B cell (primary cell): ENCODE measurements at regions not wholly inside any gene's neighbourhood (a gene's known extent, or its start where the extent isn't known, plus 50 kb on each side); places are given as distances from the start of the nearest gene placed in this dataset.

Experiments used
- ATAC-seq: fragments of 200-7000 bp; cut with Tn5 transposase; one replicate; pipeline ENCODE4 v1.10.0; 2021; ENCODE audit warnings: low read depth, mild to moderate bottlenecking, moderate number of reproducible peaks, moderate library complexity
- CTCF ChIA-PET: fragments of 350-600 bp; sonication (Branson Sonifier 250); formaldehyde crosslinking; loops from one replicate; lab custom pipeline; 2021; ENCODE audit warnings: antibody characterized with exemption, inconsistent platforms; lab: Charles Lee
- POLR2A ChIA-PET: fragments of 350-600 bp; sonication (Branson Sonifier 250); formaldehyde crosslinking; loops from one replicate; lab custom pipeline; 2021; ENCODE audit warnings: antibody characterized with exemption; lab: Charles Lee
- DNase-seq: peaks from one replicate; pipeline ENCODE4 v3.0.0; 2013
- H2AFZ ChIP-seq: 2 replicates; pipeline ENCODE4 v1.6.1; 2012; ENCODE audit warnings: mild to moderate bottlenecking, low read depth, low read length; ENCODE audit not compliant: insufficient read depth, poor library complexity, severe bottlenecking
- H3K27ac ChIP-seq, 2 donors: 1 replicate in 1 of 2; 2 replicates in 1 of 2; pipeline ENCODE4 v1.5.1; 2012 to 2013; ENCODE audit warnings: low read length in 2 of 2, mild to moderate bottlenecking in 2 of 2, moderate library complexity in 1 of 2
- H3K27me3 ChIP-seq, 4 experiments: fragments of 200-600 bp in 1 of 4; sonication (generic) in 1 of 4; replicated peaks in 1 of 4; 1 replicate in 2 of 4; 2 replicates in 2 of 4; pipeline versions ENCODE4 v1.6.1 to v1.7.0; 2013 to 2016; ENCODE audit warnings: low read length in 3 of 4, mild to moderate bottlenecking in 2 of 4, mixed read lengths in 1 of 4, moderate library complexity in 1 of 4; ENCODE audit not compliant: insufficient read depth in 4 of 4, control insufficient read depth in 3 of 4; ENCODE audit errors: control extremely low read depth in 1 of 4
- H3K36me3 ChIP-seq, 2 experiments: replicated peaks in 1 of 2; 1 replicate in 1 of 2; 2 replicates in 1 of 2; pipeline versions ENCODE4 v1.6.1 to v1.7.1; 2013; ENCODE audit warnings: low read length in 1 of 2; ENCODE audit not compliant: insufficient read depth in 2 of 2, control insufficient read depth in 1 of 2; ENCODE audit errors: control extremely low read depth in 1 of 2, extremely low read depth in 1 of 2
- H3K4me1 ChIP-seq, 2 donors: fragments of 200-600 bp in 1 of 2; sonication (generic) in 1 of 2; 1 replicate in 1 of 2; 2 replicates in 1 of 2; pipeline versions ENCODE4 v1.5.1 to v1.6.1; 2013 to 2017; ENCODE audit warnings: low read length in 2 of 2; ENCODE audit not compliant: control insufficient read depth in 2 of 2, insufficient read depth in 2 of 2
- H3K4me2 ChIP-seq: replicated peaks from 2 replicates; pipeline ENCODE3; 2012; ENCODE audit warnings: mild to moderate bottlenecking, low read depth, low read length; ENCODE audit not compliant: poor library complexity, severe bottlenecking
- H3K4me3 ChIP-seq, 5 experiments: fragments of 200-600 bp in 1 of 5; sonication (generic) in 1 of 5; 1 replicate in 3 of 5; 2 replicates in 2 of 5; pipeline versions ENCODE4 v1.5.1 to v1.7.0; 2011 to 2016; ENCODE audit warnings: low read length in 4 of 5, mild to moderate bottlenecking in 4 of 5, low read depth in 2 of 5, control low read depth in 1 of 5, moderate library complexity in 1 of 5; ENCODE audit not compliant: insufficient read depth in 1 of 5; ENCODE audit errors: control extremely low read depth in 1 of 5, extremely low read depth in 1 of 5
- H3K79me2 ChIP-seq: fragments of 200-600 bp; sonication (generic); one replicate; pipeline ENCODE4 v1.6.0; 2016; ENCODE audit warnings: low read length; ENCODE audit not compliant: control insufficient read depth, insufficient read depth
- H3K9ac ChIP-seq: fragments of 200-600 bp; sonication (generic); 2 replicates; pipeline ENCODE4 v1.6.1; 2017; ENCODE audit warnings: mild to moderate bottlenecking, low read length, moderate library complexity
- H3K9me3 ChIP-seq, 3 donors: one replicate each; pipeline versions ENCODE4 v1.6.1 to v1.7.1; 2013; ENCODE audit warnings: low read length in 2 of 3; ENCODE audit not compliant: control insufficient read depth in 2 of 3, insufficient read depth in 1 of 3; ENCODE audit errors: control extremely low read depth in 1 of 3
- H4K20me1 ChIP-seq: 2 replicates; pipeline ENCODE4 v1.6.0; 2012; ENCODE audit warnings: mild to moderate bottlenecking, low read length; ENCODE audit not compliant: insufficient read depth, control insufficient read depth, poor library complexity, severe bottlenecking
- H3K27ac Mint-ChIP-seq: one replicate; pipeline ENCODE4 v1.8.0; 2021; ENCODE audit warnings: mixed read lengths
- H3K27me3 Mint-ChIP-seq: one replicate; pipeline ENCODE4 v1.8.0; 2021; ENCODE audit warnings: mixed read lengths
- H3K4me1 Mint-ChIP-seq: one replicate; pipeline ENCODE4 v1.8.0; 2021; ENCODE audit warnings: mixed read lengths
- H3K4me3 Mint-ChIP-seq: one replicate; pipeline ENCODE4 v1.8.0; 2021; ENCODE audit warnings: mixed read lengths
- H3K9me3 Mint-ChIP-seq: one replicate; pipeline ENCODE4 v1.8.0; 2022; ENCODE audit warnings: mixed read lengths; ENCODE audit not compliant: insufficient read depth
- CTCF ChIP-seq: fragments of 200-600 bp; IDR thresholded peaks from one replicate; pipeline ENCODE4 v1.8.0; 2022; ENCODE audit warnings: antibody characterized with exemption, mild to moderate bottlenecking
- EZH2 ChIP-seq: IDR thresholded peaks from 2 replicates; pipeline ENCODE4 v1.6.1; 2012; ENCODE audit warnings: borderline replicate concordance, low read depth, mild to moderate bottlenecking, moderate library complexity, low read length; ENCODE audit not compliant: insufficient read depth, poor library complexity, severe bottlenecking
- WGBS: methylation state at CpG from one replicate; pipeline ENCODE4 v1.1.5; 2013; ENCODE audit warnings: missing lambda C conversion rate; ENCODE audit not compliant: insufficient coverage; 5-methylcytosine and 5-hydroxymethylcytosine counted together
- intact Hi-C: fragments of 100-400 bp; cut with micrococcal nuclease; formaldehyde crosslinking; loops from one replicate; pipeline ENCODE4 v1.10.0; 2022

GRCh38 chr6:168385037-168385759, 55.8 kb upstream of the SMOC2 start:
- no peak overlapping the region for H3K4me2 ChIP-seq
- ChIA-PET CTCF (no interaction called here), POLR2A (no interaction called here)
- no peak for TF ChIP-seq CTCF
- TF ChIP-seq EZH2 = no peak
- no peaks in the 10 kb centered on the region for H3K4me1 ChIP-seq
- H3K9ac ChIP-seq = no peak overlapping the region
- intact Hi-C loops = no loop called here
- no peaks in the 10 kb centered on the region for H3K9me3 Mint-ChIP-seq
- no peaks in the 10 kb centered on the region for H3K36me3 ChIP-seq
- no peaks in the 10 kb centered on the region for H3K27me3 Mint-ChIP-seq
- no peak overlapping the region for H3K27ac Mint-ChIP-seq
- no peak overlapping the region for H3K4me3 Mint-ChIP-seq
- H2AFZ ChIP-seq = no peak overlapping the region
- 93% methylated on average over 11 of the region's 18 CpGs for WGBS
- H3K4me3 ChIP-seq = no peak overlapping the region
- H3K4me1 Mint-ChIP-seq = no peaks in the 10 kb centered on the region
- peaks cover 0 to 34% (median 0%) of the 10 kb centered on the region in 3 donors for H3K9me3 ChIP-seq
- DNase-seq (no peak), ATAC-seq (no peak)
- no peaks in the 10 kb centered on the region for H3K27me3 ChIP-seq
- no peaks in the 10 kb centered on the region for H3K79me2 ChIP-seq
- H4K20me1 ChIP-seq = no peaks in the 10 kb centered on the region
- no peak overlapping the region for H3K27ac ChIP-seq

DNA sequence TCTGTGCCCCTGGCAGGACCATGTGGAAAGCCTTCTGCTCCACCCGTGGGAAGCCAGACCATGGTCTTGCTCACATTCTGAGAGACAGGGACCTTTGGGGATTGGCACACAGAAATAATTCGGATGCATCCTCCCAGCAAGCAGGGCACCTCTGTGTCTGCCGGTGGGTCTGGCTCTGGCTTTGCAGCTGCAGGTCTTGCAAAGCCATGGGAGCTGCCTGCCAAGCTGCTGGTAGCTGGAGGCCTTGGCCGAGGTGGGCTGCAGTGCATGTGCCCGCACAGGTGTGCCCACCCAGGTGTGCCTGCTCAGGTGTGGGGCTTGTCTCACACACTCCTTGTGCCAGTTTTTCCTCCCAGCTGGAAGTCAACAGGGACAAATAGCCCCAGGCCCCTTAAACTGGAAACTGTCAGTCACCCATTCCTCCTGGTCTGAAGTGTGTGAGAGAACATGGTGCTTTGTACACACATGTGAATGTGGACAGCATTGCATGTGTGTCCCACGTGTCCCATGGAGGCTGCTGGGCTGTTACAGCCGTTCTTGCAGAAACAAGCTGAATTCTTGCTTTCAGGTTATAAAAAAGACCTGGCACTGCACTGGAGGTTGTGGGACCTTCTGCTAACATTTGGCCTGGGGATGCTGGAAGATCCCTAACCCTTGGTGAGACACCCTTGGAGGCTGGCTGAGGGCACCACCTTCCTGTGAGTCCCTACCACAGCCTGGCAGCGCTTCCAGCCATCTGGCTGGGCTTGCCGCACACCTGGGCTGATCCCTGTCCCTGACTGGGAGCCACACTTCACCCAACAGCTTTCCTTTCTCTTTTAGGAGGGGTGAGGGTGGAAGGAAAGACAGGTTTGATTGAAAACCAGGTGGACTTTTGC, 54.9 kb upstream of the SMOC2 start:
- ATAC-seq = no peak
- H3K36me3 ChIP-seq = no peaks in the 10 kb centered on the region
- CTCF ChIA-PET = no interaction called here
- Mint-ChIP-seq H3K27ac (no peak overlapping the region), H3K4me3 (no peak overlapping the region), H3K4me1 (no peaks in the 10 kb centered on the region), H3K27me3 (no peaks in the 10 kb centered on the region), H3K9me3 (no peaks in the 10 kb centered on the region)
- no peak overlapping the region for H3K4me2 ChIP-seq
- H3K79me2 ChIP-seq = no peaks in the 10 kb centered on the region
- no peak overlapping the region for H3K9ac ChIP-seq
- intact Hi-C loops = no loop called here
- TF ChIP-seq CTCF = no peak
- TF ChIP-seq EZH2 = no peak
- no peak overlapping the region for H3K27ac ChIP-seq
- POLR2A ChIA-PET = no interaction called here
- no peak overlapping the region for H2AFZ ChIP-seq
- H4K20me1 ChIP-seq = no peaks in the 10 kb centered on the region
- no peaks in the 10 kb centered on the region for H3K4me1 ChIP-seq
- H3K4me3 ChIP-seq = no peak overlapping the region
- H3K27me3 ChIP-seq = no peaks in the 10 kb centered on the region
- H3K9me3 ChIP-seq = peaks cover 0 to 25% (median 0%) of the 10 kb centered on the region in 3 donors
- 93% methylated on average over 7 of the region's 9 CpGs for WGBS
- DNase-seq = no peak
